ENCODE measurements at regions not wholly inside any gene's neighbourhood (a gene's known extent, or its start where the extent isn't known, plus 50 kb on each side); places are given as distances from the start of the nearest gene placed in this dataset.

- no peak for DNase-seq
These were observed 274.5 kb upstream of the NOCT start for GRCh38 chr4:138740816-138741745.

DNA sequence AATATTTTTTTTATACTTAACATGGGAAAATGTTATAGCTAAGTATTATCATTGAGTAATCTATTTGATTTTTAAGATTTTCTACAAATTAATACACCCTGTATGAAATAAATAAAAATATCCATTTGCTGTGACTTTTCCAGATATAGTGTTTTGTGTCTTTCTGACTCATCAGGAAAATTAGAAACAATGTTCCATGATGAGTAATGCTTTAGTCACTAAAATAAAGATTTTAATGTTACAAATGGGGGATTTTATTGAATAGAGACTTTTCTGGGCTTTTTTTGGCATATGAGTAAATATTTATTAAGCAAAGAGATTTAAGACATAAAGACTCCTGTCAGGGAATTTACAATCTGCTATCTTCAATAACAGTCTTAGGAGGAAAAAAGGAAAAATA is 279.2 kb upstream of the NOCT start:
- no peak for DNase-seq

DNA sequence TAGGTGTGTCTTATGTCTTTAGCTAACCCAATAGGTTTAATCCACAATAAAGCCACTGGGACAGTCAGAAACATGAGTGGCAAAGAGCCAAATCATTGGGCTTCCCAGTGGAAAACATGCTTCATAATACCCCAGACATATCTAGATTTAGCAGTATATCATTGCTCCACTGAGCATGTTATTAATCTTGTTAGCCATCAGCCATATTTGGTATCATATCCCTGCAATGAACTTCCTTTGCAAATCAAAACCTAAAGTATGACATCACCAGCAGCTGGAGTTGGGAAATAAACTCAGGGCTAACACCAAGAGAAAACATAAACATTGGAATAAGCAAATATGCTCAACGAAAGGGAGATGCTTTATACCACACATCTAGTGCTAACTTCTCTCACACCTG is 280.8 kb upstream of the NOCT start:
- DNase-seq: no peak

DNA sequence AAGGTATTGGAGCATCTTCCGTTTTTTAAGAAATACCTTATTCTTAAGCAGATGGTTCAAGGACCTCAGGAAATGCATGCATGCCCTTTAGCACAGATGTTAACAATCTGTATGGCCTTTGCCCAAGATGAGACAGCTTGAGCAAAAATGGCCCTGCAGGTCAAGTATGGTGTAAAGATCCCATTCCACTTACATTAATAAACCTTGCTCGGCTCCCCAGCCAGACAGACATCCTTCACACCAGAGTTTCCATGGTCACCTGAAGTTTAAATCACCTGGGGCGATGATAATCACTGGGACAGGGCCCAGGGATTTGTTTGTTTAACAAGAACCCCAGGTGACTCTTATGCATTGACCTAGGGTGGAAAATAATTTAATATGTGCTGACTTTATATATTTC is 287.0 kb upstream of the NOCT start:
- no peak for DNase-seq

- no peak for DNase-seq
These were observed 287.9 kb upstream of the NOCT start for GRCh38 chr4:138727731-138728130.

DNA sequence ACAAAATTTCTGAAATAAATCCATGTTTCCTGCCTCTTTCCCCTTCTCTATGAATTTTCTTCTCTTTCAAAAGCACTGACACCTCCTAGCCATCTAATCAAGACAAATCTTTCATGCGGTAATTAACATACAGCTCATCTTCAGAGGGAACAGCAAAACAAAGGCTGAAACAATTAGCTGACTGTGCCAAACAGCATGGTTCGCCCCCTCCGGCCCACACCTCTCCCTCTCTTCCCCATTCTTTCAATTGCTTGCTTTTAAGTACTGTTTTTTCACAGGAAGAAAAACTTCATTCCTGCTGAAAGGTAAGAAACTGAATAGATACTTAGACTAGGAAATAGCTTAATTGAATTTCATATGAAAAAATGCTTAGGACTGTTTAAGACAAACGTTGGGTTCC is 291.1 kb upstream of the NOCT start:
- no peak for DNase-seq

GRCh38 chr4:138716559-138717335 is 298.8 kb upstream of the NOCT start:
- DNase-seq: no peak

GRCh38 chr4:138710297-138710696 is 305.3 kb upstream of the NOCT start:
- no peak for DNase-seq

- no peak for DNase-seq
These were observed 305.7 kb upstream of the NOCT start for GRCh38 chr4:138709859-138710258.

- no peak for DNase-seq
These were observed 307.6 kb upstream of the NOCT start for GRCh38 chr4:138707746-138708677.

- no peak for DNase-seq
These were observed 309.4 kb upstream of the NOCT start for GRCh38 chr4:138706201-138706600.

DNA sequence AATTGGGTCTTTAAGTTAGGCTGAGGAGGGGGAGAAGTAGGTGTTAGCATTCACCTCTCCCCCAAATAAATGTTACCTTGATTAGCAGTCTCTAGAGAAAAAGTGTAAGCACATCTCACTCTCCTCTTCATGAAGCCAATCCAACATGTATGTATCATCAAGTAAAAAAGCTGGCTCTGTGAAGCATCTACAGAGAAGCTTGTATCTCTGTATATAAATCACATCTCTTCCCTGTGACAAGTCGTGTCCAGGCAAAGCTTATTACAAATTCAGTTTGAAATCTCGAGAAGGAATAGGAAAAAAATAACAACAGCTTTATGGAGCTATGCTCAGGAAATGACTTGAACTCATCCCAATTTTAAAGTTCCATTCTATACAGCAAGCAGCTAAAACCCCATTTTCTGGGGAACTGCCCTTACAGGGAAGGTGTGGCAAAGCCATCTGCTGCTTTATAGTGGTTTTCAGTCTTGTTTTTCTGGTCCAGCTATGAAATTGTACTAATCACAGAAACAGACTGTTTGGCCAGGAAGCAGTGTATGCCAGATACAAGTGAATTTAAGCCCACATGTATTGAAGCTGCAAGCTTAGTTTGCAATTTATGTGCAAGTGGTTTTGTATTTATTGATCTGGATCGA is 313.3 kb upstream of the NOCT start:
- no peak for DNase-seq

- no peak for DNase-seq
These were observed 316.9 kb upstream of the NOCT start for GRCh38 chr4:138698641-138699040.

- DNase-seq: no peak
These were observed 317.7 kb upstream of the NOCT start for GRCh38 chr4:138697851-138698250.

- no peak for DNase-seq
These were observed 318.8 kb upstream of the NOCT start for GRCh38 chr4:138696771-138697170.

DNA sequence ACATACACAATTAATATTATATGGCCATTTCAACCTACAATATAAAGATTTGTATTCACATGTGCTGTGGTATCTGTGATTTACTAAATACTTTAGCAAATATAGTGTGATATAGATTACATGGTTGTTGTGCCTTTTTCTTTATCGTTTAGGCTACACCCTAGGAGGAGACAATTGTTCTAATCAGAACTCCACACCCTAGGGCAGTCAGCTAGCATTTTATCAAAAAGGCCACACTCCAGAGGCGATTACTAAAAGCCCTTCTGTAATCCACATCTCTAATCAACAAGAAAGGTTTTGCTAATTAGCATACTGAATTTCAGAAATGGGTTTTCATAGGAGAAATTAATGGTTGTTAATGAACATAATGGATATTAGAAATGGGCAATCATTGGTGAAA is 319.5 kb upstream of the NOCT start:
- DNase-seq: no peak

GRCh38 chr4:138693526-138693925 is 322.1 kb upstream of the NOCT start:
- DNase-seq: no peak

DNA sequence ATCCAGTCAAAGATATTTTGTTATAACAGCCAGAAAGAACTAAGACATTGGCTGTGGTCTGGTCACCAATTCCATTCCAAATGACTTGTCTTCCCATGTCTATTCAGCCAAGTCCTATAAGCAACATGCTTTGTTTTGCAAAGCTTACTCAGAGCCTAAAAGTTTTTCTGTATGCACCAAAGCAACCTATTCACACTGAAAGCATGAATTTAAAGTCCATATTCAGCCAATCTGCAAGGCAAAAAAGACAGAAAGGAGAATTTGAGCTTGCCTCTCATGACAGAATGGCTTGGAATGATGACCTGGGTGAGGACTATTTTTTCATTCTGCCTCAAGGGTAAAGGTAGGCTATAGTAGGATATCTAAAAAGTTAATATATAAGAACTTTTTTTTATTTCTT is 323.2 kb upstream of the NOCT start:
- no peak for DNase-seq

- DNase-seq: no peak
These were observed 326.0 kb upstream of the NOCT start for GRCh38 chr4:138689593-138689992.

DNA sequence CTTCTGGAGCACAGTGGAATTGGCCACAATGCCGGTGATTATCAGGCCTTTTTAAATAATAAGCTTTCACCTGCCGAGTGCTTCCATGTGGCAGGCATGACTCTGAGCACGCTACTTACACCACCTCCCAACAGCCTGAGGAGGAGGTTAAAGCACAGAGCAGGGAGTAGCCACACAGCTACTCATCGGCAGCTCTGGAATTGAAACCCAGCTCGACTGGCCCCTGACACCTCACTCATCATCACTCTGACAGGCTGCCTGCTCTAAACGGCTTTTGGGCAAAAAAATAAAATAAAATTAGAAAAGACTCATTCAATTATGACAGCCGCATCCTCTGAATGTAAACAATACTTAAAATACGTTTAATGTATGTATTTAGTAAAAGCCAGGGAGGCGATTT is 326.4 kb upstream of the NOCT start:
- DNase-seq: no peak

DNA sequence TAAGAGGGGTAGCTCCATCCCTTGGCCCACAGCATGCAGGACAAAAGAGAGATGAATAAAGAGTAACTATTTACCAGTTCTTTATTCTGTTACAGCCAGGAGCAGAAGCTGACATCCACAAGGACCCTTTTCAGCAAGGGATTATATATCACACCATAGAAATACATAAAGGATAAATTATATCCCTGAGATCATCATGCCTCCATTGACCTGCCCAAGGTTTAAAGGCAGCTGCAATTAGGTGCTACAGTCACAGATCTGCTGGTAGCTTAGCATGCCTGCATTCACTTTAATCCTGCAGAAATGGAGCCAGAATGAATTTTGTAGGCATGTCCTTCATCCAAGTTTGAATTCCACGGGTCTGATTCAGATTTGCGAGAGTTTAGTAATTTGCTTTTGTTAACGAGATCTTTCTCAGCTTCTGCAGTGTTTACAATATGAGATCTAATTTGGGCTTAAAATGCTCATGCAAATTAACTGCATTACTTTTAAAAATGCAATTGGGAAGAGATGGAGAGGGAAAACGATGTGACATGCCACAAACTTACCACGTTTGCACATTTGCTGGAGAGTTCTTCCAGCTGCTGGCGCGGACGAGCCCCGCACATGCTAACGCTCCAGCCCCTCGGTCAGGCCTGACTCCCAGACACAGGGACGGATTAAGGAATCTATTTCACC is 327.0 kb upstream of the NOCT start:
- DNase-seq: no peak

Measured in effector CD8-positive, alpha-beta T cell (primary cell).